Mesodermal cell (in vitro differentiated cells): ENCODE measurements at regions not wholly inside any gene's neighbourhood (a gene's known extent, or its start where the extent isn't known, plus 50 kb on each side); places are given as distances from the start of the nearest gene placed in this dataset.

Source experiments
- H3K27ac ChIP-seq: 2 replicates; pipeline ENCODE4 v1.7.0; 2013; ENCODE audit warnings: mild to moderate bottlenecking, low read depth, low read length, moderate library complexity; ENCODE audit not compliant: severe bottlenecking
- H3K36me3 ChIP-seq: 2 replicates; pipeline ENCODE4 v1.7.1; 2013; ENCODE audit warnings: mild to moderate bottlenecking, low read length, moderate library complexity; ENCODE audit not compliant: control insufficient read depth, insufficient read depth
- H3K4me1 ChIP-seq: one replicate; pipeline ENCODE4 v1.7.1; 2013; ENCODE audit warnings: mild to moderate bottlenecking, low read length; ENCODE audit not compliant: insufficient read depth, control insufficient read depth, poor library complexity, severe bottlenecking
- H3K4me3 ChIP-seq: 2 replicates; pipeline ENCODE4 v1.7.0; 2013; ENCODE audit warnings: low read length, control low read depth, mild to moderate bottlenecking; ENCODE audit not compliant: insufficient read depth, poor library complexity, severe bottlenecking; ENCODE audit errors: extremely low read depth
- H3K9me3 ChIP-seq: 2 replicates; pipeline ENCODE4 v1.7.1; 2013; ENCODE audit warnings: mild to moderate bottlenecking, low read length, moderate library complexity; ENCODE audit not compliant: control insufficient read depth
- WGBS, 2 experiments: methylation state at CpG; one replicate each; pipeline ENCODE4 v1.1.5; 2013; ENCODE audit warnings: missing lambda C conversion rate in 2 of 2; ENCODE audit not compliant: insufficient coverage in 2 of 2; 5-methylcytosine and 5-hydroxymethylcytosine counted together

DNA sequence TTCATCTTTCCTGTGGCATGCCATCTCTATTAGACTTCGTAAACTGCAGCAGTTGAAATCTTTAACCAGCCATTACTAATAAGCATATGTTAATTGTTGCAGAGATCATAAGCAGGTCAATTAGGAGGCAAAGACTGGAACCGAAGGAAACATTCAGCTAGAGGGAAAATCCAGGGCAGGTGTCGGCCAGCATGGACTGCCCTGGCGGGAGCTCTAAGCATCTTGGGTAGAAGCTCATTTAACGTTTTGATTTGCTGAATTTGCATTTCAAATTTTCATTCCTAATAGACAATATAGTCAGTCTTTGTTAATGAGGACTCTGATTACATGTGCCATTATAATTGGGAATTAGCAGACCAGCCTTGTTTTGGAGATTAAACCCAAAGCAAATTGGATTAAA, 238.6 kb downstream of the POU4F1 start:
- no peaks in the 10 kb centered on the region for H3K4me1 ChIP-seq
- no peak overlapping the region for H3K4me3 ChIP-seq
- no peak overlapping the region for H3K27ac ChIP-seq
- no peaks in the 10 kb centered on the region for H3K9me3 ChIP-seq
- no peaks in the 10 kb centered on the region for H3K36me3 ChIP-seq
- 63% methylated on average over 3 of the region's 5 CpGs; no CpG with 5 or more reads in 1 of the 2 experiments for WGBS, 2 experiments

DNA sequence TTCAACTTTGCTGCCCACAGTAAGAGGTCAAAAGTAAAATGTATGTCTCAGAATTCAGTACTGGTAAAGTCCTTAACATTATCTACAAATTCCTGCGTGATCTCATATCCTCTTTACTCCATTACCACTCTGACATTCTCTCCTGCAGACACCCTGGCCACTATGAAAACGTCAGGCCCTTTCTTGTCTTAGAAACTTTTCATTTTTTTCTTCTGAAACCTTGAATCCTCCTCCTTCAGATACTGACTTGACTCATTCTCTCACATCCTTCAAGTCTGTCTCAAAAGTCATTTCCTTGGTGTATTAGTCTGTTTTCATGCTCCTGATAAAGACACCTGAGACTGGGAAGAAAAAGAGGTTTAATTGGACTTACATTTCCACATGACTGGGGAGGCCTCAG, 262.3 kb downstream of the POU4F1 start:
- no peak overlapping the region for H3K4me3 ChIP-seq
- no peaks in the 10 kb centered on the region for H3K9me3 ChIP-seq
- no peaks in the 10 kb centered on the region for H3K4me1 ChIP-seq
- H3K27ac ChIP-seq: no peak overlapping the region
- no peaks in the 10 kb centered on the region for H3K36me3 ChIP-seq
- WGBS, 2 experiments: 78 to 100% methylated on average over 1 to 2 of the region's 2 CpGs

DNA sequence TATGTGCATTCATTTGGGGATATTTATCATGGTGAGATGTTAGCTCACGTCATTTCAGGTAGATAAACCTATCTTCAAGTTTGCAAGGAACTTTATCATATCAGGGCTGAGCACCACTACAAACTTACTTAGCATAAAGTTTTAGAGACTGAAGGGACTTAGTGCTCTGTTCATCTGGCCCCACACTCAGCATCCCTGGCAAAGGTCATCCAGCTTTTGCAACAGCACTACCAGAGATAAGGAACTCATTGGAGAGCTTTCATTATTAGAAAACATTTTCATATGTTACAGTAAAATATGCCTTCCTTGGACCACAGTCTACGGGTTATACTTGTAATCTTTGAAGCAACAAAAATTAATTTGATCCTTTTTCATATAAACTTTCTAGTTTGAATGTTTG, 263.4 kb downstream of the POU4F1 start:
- Histone ChIP-seq H3K36me3 (no peaks in the 10 kb centered on the region), H3K9me3 (no peaks in the 10 kb centered on the region), H3K27ac (no peak overlapping the region), H3K4me1 (no peaks in the 10 kb centered on the region), H3K4me3 (no peak overlapping the region)
- WGBS, 2 experiments: no CpG with 5 or more reads among the region's 2 CpGs

DNA sequence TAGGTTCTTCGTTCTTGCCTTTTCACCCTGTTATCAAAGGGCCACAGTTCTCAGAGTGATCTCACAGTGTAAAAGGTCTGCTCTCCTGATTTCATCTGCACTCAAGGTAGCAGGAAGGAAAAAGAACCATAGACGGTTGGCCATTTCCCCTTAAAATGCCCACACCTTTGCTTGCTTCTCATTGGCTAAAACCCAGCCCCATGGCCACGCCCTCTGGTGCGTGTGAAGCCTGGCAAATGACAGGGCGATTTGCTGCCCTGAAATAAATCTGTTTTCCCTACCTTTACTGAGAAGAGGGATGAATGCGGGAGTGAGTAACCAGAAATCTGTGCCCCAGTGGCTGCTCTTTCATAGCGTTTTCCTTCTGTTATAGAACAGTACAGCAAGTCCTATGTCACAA, 269.3 kb downstream of the POU4F1 start:
- Histone ChIP-seq H3K27ac (no peak overlapping the region), H3K4me3 (no peak overlapping the region)
- 62 to 80% methylated on average over 5 to 7 of the region's 7 CpGs for WGBS, 2 experiments

DNA sequence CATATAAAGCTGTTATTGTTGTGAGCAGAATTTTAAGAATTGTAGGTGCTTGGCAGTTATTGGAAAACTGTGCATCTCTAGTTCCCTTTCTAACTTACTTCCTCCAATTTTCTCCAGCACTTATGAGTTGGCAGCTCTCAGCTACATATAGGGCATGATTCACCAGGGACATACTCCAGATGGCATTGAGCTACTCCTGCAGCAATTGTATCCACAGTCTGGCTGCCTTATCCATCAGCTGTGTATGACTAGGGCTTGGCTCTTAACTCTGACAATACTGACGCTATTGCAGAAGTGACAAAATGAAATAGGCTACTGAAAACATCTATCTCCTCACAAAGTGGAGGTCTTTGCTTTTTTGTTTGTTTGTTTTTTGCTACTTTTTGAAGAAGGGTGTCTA, 276.7 kb downstream of the POU4F1 start:
- Histone ChIP-seq H3K4me1 (no peaks in the 10 kb centered on the region), H3K27ac (no peak overlapping the region), H3K4me3 (no peak overlapping the region), H3K36me3 (no peaks in the 10 kb centered on the region), H3K9me3 (no peaks in the 10 kb centered on the region)
- WGBS, 2 experiments: 80% methylated on average over 1 of the region's 1 CpG; no CpG with 5 or more reads in 1 of the 2 experiments

More for the DNA sequence above, 269.3 kb downstream of the POU4F1 start:
- Histone ChIP-seq H3K4me1 (no peaks in the 10 kb centered on the region), H3K36me3 (no peaks in the 10 kb centered on the region), H3K9me3 (no peaks in the 10 kb centered on the region)

DNA sequence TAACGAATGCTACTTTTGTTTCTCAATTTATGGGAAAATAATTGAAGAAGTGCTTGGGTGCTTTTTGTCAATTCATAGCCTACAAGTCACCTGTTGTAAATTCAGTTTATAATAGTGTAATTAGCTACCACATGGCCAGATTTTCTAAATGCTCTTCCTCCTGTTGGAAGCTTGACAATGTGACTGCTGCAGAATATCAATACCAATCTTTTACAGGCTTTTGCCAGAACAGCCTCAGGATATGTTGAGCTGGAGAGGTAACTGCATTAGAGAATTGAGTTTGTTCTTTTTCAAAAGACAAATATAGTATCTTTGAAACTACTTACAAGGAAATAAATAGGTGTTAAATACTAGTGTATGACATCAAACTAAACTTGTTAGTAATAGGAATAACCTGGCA, 277.8 kb downstream of the POU4F1 start:
- H3K9me3 ChIP-seq: no peaks in the 10 kb centered on the region
- H3K4me3 ChIP-seq: no peak overlapping the region
- no peak overlapping the region for H3K27ac ChIP-seq
- H3K4me1 ChIP-seq: no peaks in the 10 kb centered on the region
- WGBS, 2 experiments: 100% methylated on average over 1 of the region's 1 CpG; no CpG with 5 or more reads in 1 of the 2 experiments
- no peaks in the 10 kb centered on the region for H3K36me3 ChIP-seq

DNA sequence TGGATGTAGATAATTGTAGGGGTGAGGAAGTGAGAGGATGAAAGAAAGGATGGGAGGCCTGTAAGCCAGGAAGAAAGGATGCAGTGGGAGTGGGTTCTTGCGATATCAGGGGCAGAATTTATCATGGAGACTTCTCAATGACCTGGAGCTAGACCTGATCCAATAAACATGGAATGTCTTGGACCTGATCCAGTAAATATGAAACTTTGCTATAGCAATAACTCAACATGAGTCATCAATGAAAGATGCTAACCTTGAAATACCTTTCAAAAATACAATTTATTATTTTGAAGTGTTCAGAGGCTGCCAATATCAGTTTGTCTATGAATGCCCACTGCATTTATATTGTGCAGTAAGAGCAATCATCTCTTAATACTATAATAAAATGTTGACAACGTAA, 279.5 kb downstream of the POU4F1 start:
- H3K36me3 ChIP-seq: no peaks in the 10 kb centered on the region
- H3K4me3 ChIP-seq: no peak overlapping the region
- H3K27ac ChIP-seq: no peak overlapping the region
- no peaks in the 10 kb centered on the region for H3K4me1 ChIP-seq
- 90% methylated on average over 1 of the region's 2 CpGs; no CpG with 5 or more reads in 1 of the 2 experiments for WGBS, 2 experiments
- no peaks in the 10 kb centered on the region for H3K9me3 ChIP-seq

DNA sequence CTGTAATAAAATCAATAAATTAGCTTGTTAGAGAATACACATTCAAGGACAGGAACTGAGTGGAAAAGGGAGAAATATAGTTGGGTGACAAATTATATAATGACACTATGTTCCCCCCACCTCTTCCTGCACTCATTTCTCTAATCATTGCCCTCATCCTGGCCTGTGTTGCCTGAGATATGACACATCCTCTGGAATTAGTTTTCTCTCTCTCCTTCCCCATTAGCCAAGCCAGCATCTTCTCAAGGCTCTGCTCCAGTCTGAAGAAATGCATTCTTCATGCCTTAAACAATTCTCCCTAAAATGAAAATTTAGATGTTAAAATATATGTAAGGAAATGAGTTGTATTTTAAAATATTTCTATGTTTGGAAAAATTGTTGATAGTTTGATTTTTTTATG, 280.3 kb downstream of the POU4F1 start:
- no peaks in the 10 kb centered on the region for H3K36me3 ChIP-seq
- no peaks in the 10 kb centered on the region for H3K4me1 ChIP-seq
- no peaks in the 10 kb centered on the region for H3K9me3 ChIP-seq
- no peak overlapping the region for H3K4me3 ChIP-seq
- no peak overlapping the region for H3K27ac ChIP-seq

DNA sequence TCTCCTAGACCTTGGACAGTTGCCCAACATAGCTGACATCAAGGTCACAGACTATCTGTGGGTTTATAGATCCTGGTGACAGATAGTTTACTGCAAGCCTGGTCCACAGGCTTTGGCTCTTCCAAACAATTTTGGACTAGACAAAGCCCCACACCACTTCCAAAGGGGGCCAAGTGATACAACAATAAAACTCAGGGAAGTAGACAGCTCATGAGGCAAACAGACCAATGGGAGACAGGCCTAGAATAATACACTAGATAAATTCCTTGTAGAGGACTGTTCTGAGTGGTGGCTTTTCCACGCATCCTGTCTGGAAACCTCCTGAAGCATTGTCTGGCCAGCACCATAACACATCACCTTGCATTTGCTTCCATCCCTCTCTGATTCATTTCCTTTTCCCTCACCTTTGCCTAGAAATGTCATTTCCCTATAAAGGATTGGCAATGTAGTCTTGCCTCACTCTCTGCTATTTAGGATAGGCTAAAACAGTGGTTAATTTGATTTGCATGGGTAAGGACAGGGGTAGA, 284.2 kb downstream of the POU4F1 start:
- no peaks in the 10 kb centered on the region for H3K4me1 ChIP-seq
- no peak overlapping the region for H3K27ac ChIP-seq
- no peaks in the 10 kb centered on the region for H3K9me3 ChIP-seq
- WGBS, 2 experiments: no CpG with 5 or more reads among the region's 1 CpG
- H3K36me3 ChIP-seq: no peaks in the 10 kb centered on the region
- no peak overlapping the region for H3K4me3 ChIP-seq

DNA sequence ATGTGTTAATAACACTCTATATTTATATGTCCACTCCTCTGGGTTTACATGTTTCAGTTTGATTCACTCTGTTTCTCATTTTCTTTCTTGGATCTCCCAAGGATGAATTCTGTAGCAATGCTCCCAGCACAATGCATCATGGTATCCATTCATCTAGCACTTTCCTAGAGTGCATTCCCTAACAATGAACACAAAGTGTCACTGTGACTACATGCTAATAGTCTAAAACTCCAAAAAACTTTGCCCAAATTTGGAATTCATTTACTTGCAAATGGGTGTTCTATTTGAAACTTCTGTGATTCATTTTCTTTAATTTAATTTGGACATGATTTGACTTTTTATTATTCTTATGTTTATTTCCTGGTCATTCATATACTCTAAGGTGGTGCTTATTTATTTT, 286.3 kb downstream of the POU4F1 start:
- Histone ChIP-seq H3K36me3 (no peaks in the 10 kb centered on the region), H3K27ac (no peak overlapping the region), H3K4me3 (no peak overlapping the region), H3K9me3 (no peaks in the 10 kb centered on the region), H3K4me1 (no peaks in the 10 kb centered on the region)

DNA sequence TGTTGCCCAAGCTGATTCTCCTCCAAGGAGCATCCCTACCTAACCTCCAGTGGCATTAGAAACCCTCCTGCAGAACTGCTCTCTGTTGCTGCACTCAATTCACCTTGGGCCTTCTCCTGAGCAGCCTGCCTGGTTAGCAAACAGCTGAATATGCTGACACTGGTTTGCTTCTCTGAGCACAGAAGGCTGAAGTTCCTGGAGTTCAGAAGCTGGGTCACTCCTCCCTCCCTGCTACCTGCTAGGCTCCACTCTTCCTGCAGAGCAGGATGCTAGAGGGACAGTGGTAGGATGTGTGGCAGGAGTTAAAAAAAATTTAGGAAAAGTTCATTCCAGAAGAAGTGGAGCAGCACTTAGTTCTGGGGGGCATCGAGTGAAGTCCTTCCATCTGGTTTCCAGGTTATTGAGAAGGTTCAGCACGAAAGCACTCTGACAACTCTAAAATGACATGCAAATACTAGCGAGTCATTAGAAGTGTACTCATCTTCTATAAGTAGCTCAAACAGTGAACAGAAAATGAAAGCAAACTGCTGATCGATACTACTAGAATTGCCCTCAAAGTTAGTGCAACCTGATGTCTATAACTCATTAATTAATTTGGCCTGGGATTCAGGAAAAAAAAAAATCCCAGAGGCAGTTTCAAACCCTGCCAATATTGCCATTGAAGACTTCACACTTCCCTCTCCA, 293.7 kb downstream of the POU4F1 start:
- Histone ChIP-seq H3K9me3 (no peaks in the 10 kb centered on the region), H3K4me3 (no peak overlapping the region), H3K36me3 (no peaks in the 10 kb centered on the region), H3K27ac (no peak overlapping the region), H3K4me1 (no peaks in the 10 kb centered on the region)
- WGBS, 2 experiments: 91 to 100% methylated on average over 1 to 3 of the region's 4 CpGs
